Hepatocyte (in vitro differentiated cells): ENCODE measurements at regions not wholly inside any gene's neighbourhood (a gene's known extent, or its start where the extent isn't known, plus 50 kb on each side); places are given as distances from the start of the nearest gene placed in this dataset.
A peak's percentile ranks its signal among the peaks of the same experiment; 100 is the strongest.

Source experiments
- DNase-seq: peaks from one replicate; pipeline ENCODE4 v3.0.0-alpha.2; 2016; ENCODE audit warnings: low spot score
- H2AFZ ChIP-seq: fragments of 200-600 bp; sonication (generic); 2 replicates; pipeline ENCODE4 v1.6.0; 2016; ENCODE audit warnings: antibody characterized with exemption, mild to moderate bottlenecking
- H3K27ac ChIP-seq: fragments of 200-600 bp; sonication (generic); 2 replicates; pipeline ENCODE4 v1.5.1; 2016; ENCODE audit warnings: mild to moderate bottlenecking
- H3K27me3 ChIP-seq: fragments of 200-600 bp; sonication (generic); 2 replicates; pipeline ENCODE4 v1.6.1; 2016
- H3K36me3 ChIP-seq: fragments of 200-600 bp; sonication (generic); replicated peaks from 2 replicates; pipeline ENCODE4 v1.5.1; 2016; ENCODE audit warnings: low read depth; ENCODE audit not compliant: insufficient read depth
- H3K4me1 ChIP-seq: fragments of 200-600 bp; sonication (generic); 2 replicates; pipeline ENCODE4 v1.5.1; 2016; ENCODE audit warnings: mild to moderate bottlenecking, moderate library complexity; ENCODE audit not compliant: insufficient read depth
- H3K4me2 ChIP-seq: fragments of 200-600 bp; sonication (generic); 2 replicates; pipeline ENCODE4 v1.6.0; 2016
- H3K4me3 ChIP-seq: fragments of 200-600 bp; sonication (generic); 2 replicates; pipeline ENCODE4 v1.5.1; 2016; ENCODE audit warnings: mild to moderate bottlenecking
- H3K79me2 ChIP-seq: fragments of 200-600 bp; sonication (generic); 2 replicates; pipeline ENCODE4 v1.6.0; 2017; ENCODE audit warnings: mild to moderate bottlenecking
- H3K9me2 ChIP-seq: fragments of 200-600 bp; sonication (generic); replicated peaks from 2 replicates; pipeline ENCODE4 v1.6.0; 2017; ENCODE audit warnings: mild to moderate bottlenecking; ENCODE audit not compliant: insufficient read depth
- H3K9me3 ChIP-seq: fragments of 200-600 bp; sonication (generic); 2 replicates; pipeline ENCODE4 v1.5.1; 2016; ENCODE audit warnings: low read depth, mild to moderate bottlenecking
- H4K20me1 ChIP-seq: fragments of 200-600 bp; sonication (generic); 2 replicates; pipeline ENCODE4 v1.6.0; 2016; ENCODE audit warnings: mild to moderate bottlenecking; ENCODE audit not compliant: insufficient read depth, poor library complexity, severe bottlenecking
- CTCF ChIP-seq: fragments of 200-600 bp; sonication (generic); IDR thresholded peaks from 2 replicates; pipeline ENCODE4 v1.5.1; 2016; ENCODE audit warnings: antibody characterized with exemption, mild to moderate bottlenecking; ENCODE audit not compliant: poor library complexity
- EZH2 ChIP-seq: fragments of 200-600 bp; sonication (generic); IDR thresholded peaks from 2 replicates; pipeline ENCODE4 v1.6.1; 2016; ENCODE audit warnings: antibody characterized with exemption, mild to moderate bottlenecking, borderline replicate concordance
- EZH2phosphoT487 ChIP-seq: fragments of 200-600 bp; sonication (generic); IDR thresholded peaks from one replicate; pipeline ENCODE4 v1.6.1; 2018; ENCODE audit warnings: antibody characterized with exemption, mild to moderate bottlenecking, low read depth, moderate library complexity; ENCODE audit not compliant: unreplicated experiment, severe bottlenecking
- WGBS: methylation state at CpG from one replicate; pipeline ENCODE4 v1.1.6; 2016; ENCODE audit warnings: low lambda C conversion rate; ENCODE audit errors: missing lambda C conversion rate; 5-methylcytosine and 5-hydroxymethylcytosine counted together

GRCh38 chr6:62446647-62447316 is 160.8 kb upstream of the KHDRBS2 start:
- H3K9me2 ChIP-seq: no peaks in the 10 kb centered on the region
- H3K4me1 ChIP-seq: no peaks in the 10 kb centered on the region
- no peaks in the 10 kb centered on the region for H3K9me3 ChIP-seq
- H3K27ac ChIP-seq: no peak overlapping the region
- no peak overlapping the region for H3K4me3 ChIP-seq
- no peaks in the 10 kb centered on the region for H3K79me2 ChIP-seq
- no peaks in the 10 kb centered on the region for H3K36me3 ChIP-seq
- TF ChIP-seq EZH2phosphoT487 (no peak), CTCF (no peak), EZH2 (no peak)
- H4K20me1 ChIP-seq: no peaks in the 10 kb centered on the region
- no peak overlapping the region for H3K4me2 ChIP-seq
- 67% methylated on average over 2 of the region's 2 CpGs for WGBS
- H2AFZ ChIP-seq: no peak overlapping the region
- H3K27me3 ChIP-seq: no peaks in the 10 kb centered on the region
- no peak for DNase-seq

- TF ChIP-seq EZH2phosphoT487 (no peak), CTCF (no peak), EZH2 (no peak)
- H3K9me2 ChIP-seq: no peaks in the 10 kb centered on the region
- no peak overlapping the region for H3K4me2 ChIP-seq
- H2AFZ ChIP-seq: no peak overlapping the region
- DNase-seq: no peak
- H3K36me3 ChIP-seq: no peaks in the 10 kb centered on the region
- no peaks in the 10 kb centered on the region for H4K20me1 ChIP-seq
- H3K79me2 ChIP-seq: no peaks in the 10 kb centered on the region
- H3K4me3 ChIP-seq: no peak overlapping the region
- no peaks in the 10 kb centered on the region for H3K27me3 ChIP-seq
- no peaks in the 10 kb centered on the region for H3K4me1 ChIP-seq
- no peak overlapping the region for H3K27ac ChIP-seq
- no peaks in the 10 kb centered on the region for H3K9me3 ChIP-seq
- 86% methylated on average over 9 of the region's 9 CpGs for WGBS
Measured at GRCh38 chr6:62445521-62445920, 159.5 kb upstream of the KHDRBS2 start.

- Histone ChIP-seq H2AFZ (no peak overlapping the region), H4K20me1 (no peaks in the 10 kb centered on the region), H3K27ac (no peak overlapping the region), H3K4me2 (no peak overlapping the region), H3K36me3 (no peaks in the 10 kb centered on the region), H3K27me3 (no peaks in the 10 kb centered on the region), H3K9me2 (no peaks in the 10 kb centered on the region), H3K4me1 (no peaks in the 10 kb centered on the region), H3K4me3 (no peak overlapping the region), H3K9me3 (no peaks in the 10 kb centered on the region), H3K79me2 (no peaks in the 10 kb centered on the region)
- DNase-seq: no peak
- TF ChIP-seq EZH2phosphoT487: no peak
- no peak for TF ChIP-seq EZH2
- no peak for TF ChIP-seq CTCF
- 71% methylated on average over 1 of the region's 1 CpG for WGBS
Measured at GRCh38 chr6:62441182-62441581, 155.2 kb upstream of the KHDRBS2 start.

GRCh38 chr6:62429781-62430180 is 143.8 kb upstream of the KHDRBS2 start:
- Histone ChIP-seq H3K27me3 (no peaks in the 10 kb centered on the region), H3K4me1 (no peaks in the 10 kb centered on the region), H3K9me3 (no peaks in the 10 kb centered on the region), H3K9me2 (no peaks in the 10 kb centered on the region), H3K4me2 (peak overlapping the region; percentile 6), H3K27ac (no peak overlapping the region), H3K36me3 (no peaks in the 10 kb centered on the region), H3K4me3 (no peak overlapping the region), H2AFZ (peak overlapping the region; percentile 36), H3K79me2 (no peaks in the 10 kb centered on the region), H4K20me1 (no peaks in the 10 kb centered on the region)
- TF ChIP-seq EZH2: no peak
- no peak for TF ChIP-seq EZH2phosphoT487
- no peak for TF ChIP-seq CTCF
- 77% methylated on average over 5 of the region's 5 CpGs for WGBS
- DNase-seq: no peak
